Suprapubic skin (tissue), 4 donors: ENCODE measurements at regions not wholly inside any gene's neighbourhood (a gene's known extent, or its start where the extent isn't known, plus 50 kb on each side); places are given as distances from the start of the nearest gene placed in this dataset.

Source experiments
- DNase-seq, 2 donors: peaks; one replicate each; pipeline ENCODE4 v3.0.0-alpha.2; 2019; ENCODE audit warnings: low spot score in 2 of 2
- H3K27ac ChIP-seq: fragments of 200-600 bp; sonication (generic); one replicate; pipeline ENCODE4 v1.5.1; 2019
- H3K27me3 ChIP-seq: fragments of 200-600 bp; sonication (generic); one replicate; pipeline ENCODE4 v1.5.1; 2019
- H3K36me3 ChIP-seq: fragments of 200-600 bp; sonication (generic); one replicate; pipeline ENCODE4 v1.5.1; 2019
- H3K4me1 ChIP-seq: fragments of 200-600 bp; sonication (generic); one replicate; pipeline ENCODE4 v1.5.1; 2019
- H3K4me3 ChIP-seq: fragments of 200-600 bp; sonication (generic); one replicate; pipeline ENCODE4 v1.5.1; 2019; ENCODE audit warnings: mild to moderate bottlenecking
- H3K9me3 ChIP-seq: fragments of 200-600 bp; sonication (generic); one replicate; pipeline ENCODE4 v1.5.1; 2019
- CTCF ChIP-seq, 2 donors: fragments of 200-600 bp in 1 of 2; fragments of 450-650 bp in 1 of 2; sonication (generic) in 1 of 2; IDR thresholded peaks; one replicate each; pipeline ENCODE4 v1.5.1; 2016 to 2019; ENCODE audit warnings: antibody characterized with exemption in 2 of 2, mild to moderate bottlenecking in 1 of 2, moderate library complexity in 1 of 2
- EP300 ChIP-seq: sonication (generic); formaldehyde crosslinking; IDR thresholded peaks from one replicate; pipeline ENCODE4 v1.6.1; 2017; ENCODE audit warnings: antibody characterized with exemption
- POLR2A ChIP-seq, 2 donors: fragments of 450-650 bp; IDR thresholded peaks; one replicate each; pipeline ENCODE4 v1.6.1; 2017; ENCODE audit warnings: antibody characterized with exemption in 2 of 2, mild to moderate bottlenecking in 2 of 2, moderate library complexity in 2 of 2
- POLR2AphosphoS5 ChIP-seq, 3 donors: sonication (generic); formaldehyde crosslinking; IDR thresholded peaks; one replicate each; pipeline ENCODE4 v1.6.1; 2017; ENCODE audit warnings: antibody characterized with exemption in 3 of 3
- WGBS: methylation state at CpG from one replicate; pipeline ENCODE4 v1.1.5; 2018; 5-methylcytosine and 5-hydroxymethylcytosine counted together

GRCh38 chr6:109302176-109302575, 80.1 kb downstream of the CD164 start:
- Histone ChIP-seq H3K4me1 (peaks cover 7% of the 10 kb centered on the region), H3K27ac (no peak overlapping the region)

GRCh38 chr6:109301418-109301817, 80.8 kb downstream of the CD164 start:
- H3K36me3 ChIP-seq = no peaks in the 10 kb centered on the region
- H3K9me3 ChIP-seq = no peaks in the 10 kb centered on the region
- no peak overlapping the region for H3K4me3 ChIP-seq
- 62% methylated on average over 2 of the region's 2 CpGs for WGBS
- H3K27ac ChIP-seq = no peak overlapping the region
- TF ChIP-seq POLR2AphosphoS5 (IDR thresholded peaks at IDR 0.05) (no peak), EP300 (no peak), POLR2A (IDR thresholded peaks at IDR 0.05) (no peak), CTCF (IDR thresholded peaks at IDR 0.05) (no peak)
- no peaks in the 10 kb centered on the region for H3K27me3 ChIP-seq
- peaks cover 7% of the 10 kb centered on the region for H3K4me1 ChIP-seq
- no peak for DNase-seq

More at GRCh38 chr6:109302176-109302575, 80.1 kb downstream of the CD164 start:
- no peak for DNase-seq
- Histone ChIP-seq H3K36me3 (no peaks in the 10 kb centered on the region), H3K27me3 (no peaks in the 10 kb centered on the region), H3K4me3 (no peak overlapping the region), H3K9me3 (no peaks in the 10 kb centered on the region)
- TF ChIP-seq POLR2A (IDR thresholded peaks at IDR 0.05) (no peak), POLR2AphosphoS5 (IDR thresholded peaks at IDR 0.05) (no peak), EP300 (no peak), CTCF (IDR thresholded peaks at IDR 0.05) (no peak)
- 99% methylated on average over 4 of the region's 4 CpGs for WGBS

GRCh38 chr6:109300874-109301273, 81.4 kb downstream of the CD164 start:
- H3K4me3 ChIP-seq = no peak overlapping the region
- 86% methylated on average over 1 of the region's 1 CpG for WGBS

GRCh38 chr6:109299776-109300564, 82.3 kb downstream of the CD164 start:
- no peak for DNase-seq
- Histone ChIP-seq H3K4me3 (no peak overlapping the region), H3K36me3 (no peaks in the 10 kb centered on the region), H3K27ac (no peak overlapping the region), H3K9me3 (no peaks in the 10 kb centered on the region), H3K4me1 (peaks cover 7% of the 10 kb centered on the region), H3K27me3 (no peaks in the 10 kb centered on the region)
- TF ChIP-seq CTCF (IDR thresholded peaks at IDR 0.05) = no peak
- no peak for TF ChIP-seq POLR2A (IDR thresholded peaks at IDR 0.05)
- TF ChIP-seq EP300 = no peak
- TF ChIP-seq POLR2AphosphoS5 (IDR thresholded peaks at IDR 0.05) = no peak
- WGBS = 68% methylated on average over 7 of the region's 7 CpGs

More at GRCh38 chr6:109300874-109301273, 81.4 kb downstream of the CD164 start:
- no peak for TF ChIP-seq POLR2A (IDR thresholded peaks at IDR 0.05)
- no peak for TF ChIP-seq POLR2AphosphoS5 (IDR thresholded peaks at IDR 0.05)
- no peak for TF ChIP-seq CTCF (IDR thresholded peaks at IDR 0.05)
- TF ChIP-seq EP300 = no peak
- no peak for DNase-seq
- H3K36me3 ChIP-seq = no peaks in the 10 kb centered on the region
- H3K9me3 ChIP-seq = no peaks in the 10 kb centered on the region
- H3K4me1 ChIP-seq = peaks cover 7% of the 10 kb centered on the region
- H3K27ac ChIP-seq = no peak overlapping the region
- no peaks in the 10 kb centered on the region for H3K27me3 ChIP-seq

- Histone ChIP-seq H3K27me3 (no peaks in the 10 kb centered on the region), H3K4me3 (no peak overlapping the region), H3K9me3 (no peaks in the 10 kb centered on the region), H3K27ac (no peak overlapping the region), H3K36me3 (no peaks in the 10 kb centered on the region), H3K4me1 (peaks cover 4% of the 10 kb centered on the region)
- no peak for DNase-seq
- no peak for TF ChIP-seq POLR2AphosphoS5 (IDR thresholded peaks at IDR 0.05)
- TF ChIP-seq CTCF (IDR thresholded peaks at IDR 0.05) = no peak
- no peak for TF ChIP-seq POLR2A (IDR thresholded peaks at IDR 0.05)
- no peak for TF ChIP-seq EP300
- WGBS = 57% methylated on average over 1 of the region's 1 CpG
Measured at GRCh38 chr6:109299265-109299607, 83.0 kb downstream of the CD164 start.
